Caki2 (cell line): ENCODE measurements at regions not wholly inside any gene's neighbourhood (a gene's known extent, or its start where the extent isn't known, plus 50 kb on each side); places are given as distances from the start of the nearest gene placed in this dataset.
"Not testable (repeated sequence)": the region's sequence is repeated elsewhere in the genome, so short reads cannot be mapped to it uniquely, and the experiment has no call there.

Experiments
- DNase-seq: peaks from one replicate; pipeline ENCODE4 v3.0.0-alpha.2; 2015; ENCODE audit warnings: low read depth
- in situ Hi-C: cut with HindIII; loops from 2 replicates; pipeline ENCODE4 v1.10.0; 2016; ENCODE audit warnings: low sequenced_read_pairs, low pct_unique_long_range_greater_than_20kb, mixed read lengths

GRCh38 chr10:38354410-38354809 is 260.3 kb downstream of the ZNF37A start:
- DNase-seq, result peak; percentile 39

DNA sequence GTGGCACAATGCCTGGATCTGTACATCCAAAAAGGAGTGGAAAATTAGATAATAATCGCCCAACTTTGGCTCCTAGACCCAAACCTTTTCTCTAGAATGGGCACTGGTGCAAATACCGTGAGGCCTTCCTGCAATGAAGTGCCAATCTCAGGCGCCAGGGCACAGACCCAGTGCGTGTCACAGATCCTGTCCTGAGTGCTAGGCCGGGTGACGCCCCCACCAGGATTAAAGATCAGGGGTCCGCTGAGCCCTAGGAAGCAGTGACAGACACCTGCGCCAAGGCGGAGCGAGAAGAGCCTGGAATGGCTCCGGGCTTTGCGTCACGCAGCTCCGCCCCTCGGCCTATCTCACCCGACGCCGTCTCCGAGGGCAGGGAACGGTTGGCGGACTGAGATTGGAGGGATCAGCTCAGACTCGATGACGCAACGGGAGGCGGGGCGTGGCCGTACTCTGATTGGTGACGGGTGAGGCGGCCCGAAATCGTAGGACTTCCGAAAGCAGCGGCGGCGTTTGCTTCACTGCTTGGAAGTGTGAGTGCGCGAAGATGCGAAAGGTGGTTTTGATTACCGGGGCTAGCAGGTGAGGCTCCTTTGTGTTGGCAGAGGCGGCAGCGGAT is 261.9 kb downstream of the ZNF37A start:
- in situ Hi-C loops, result not testable (repeated sequence)
- DNase-seq, result peak; percentile 81

More at GRCh38 chr10:38354410-38354809, 260.3 kb downstream of the ZNF37A start:
- in situ Hi-C loops, result not testable (repeated sequence)

DNA sequence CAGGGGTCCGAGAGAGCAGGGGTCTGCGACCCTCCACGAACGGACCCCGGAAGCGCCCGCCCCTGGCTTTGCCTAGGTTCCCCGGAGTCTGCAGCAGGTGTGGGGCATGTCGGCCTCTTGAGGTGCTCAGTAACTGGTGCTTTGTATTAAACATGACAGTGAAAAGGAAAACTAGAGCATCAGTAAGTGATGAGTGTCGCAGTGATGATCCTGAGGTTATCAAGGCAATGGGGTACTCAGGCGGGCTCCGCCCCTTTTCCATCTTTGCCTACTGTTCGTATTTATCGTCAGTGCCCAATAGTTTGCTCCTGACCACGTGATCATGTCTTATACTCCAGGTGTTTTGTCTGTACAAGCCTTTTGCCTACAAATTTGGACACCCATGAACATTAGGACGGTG is 262.4 kb downstream of the ZNF37A start:
- DNase-seq, result peak; percentile 8
- in situ Hi-C loops, result not testable (repeated sequence)

DNA sequence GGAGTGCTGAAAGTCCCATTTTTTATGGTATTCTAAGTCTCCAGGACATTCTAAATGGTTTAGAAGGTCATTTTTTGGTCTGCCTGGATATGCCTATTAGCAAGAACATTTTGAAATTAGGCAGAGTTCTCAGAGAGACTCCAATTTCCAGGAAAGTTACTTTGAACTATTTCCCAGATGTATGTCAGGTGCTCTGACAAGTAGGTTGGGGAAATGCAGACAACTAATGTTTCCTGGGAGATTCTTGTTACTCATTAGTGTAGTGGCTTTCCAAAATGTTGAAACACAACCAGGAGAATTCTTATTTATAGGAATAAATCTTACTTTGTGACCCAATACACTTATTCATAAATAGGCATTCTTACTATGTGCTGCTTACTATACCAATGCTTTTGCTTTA is 268.4 kb downstream of the ZNF37A start:
- DNase-seq, in situ Hi-C loops: not testable (repeated sequence)

DNA sequence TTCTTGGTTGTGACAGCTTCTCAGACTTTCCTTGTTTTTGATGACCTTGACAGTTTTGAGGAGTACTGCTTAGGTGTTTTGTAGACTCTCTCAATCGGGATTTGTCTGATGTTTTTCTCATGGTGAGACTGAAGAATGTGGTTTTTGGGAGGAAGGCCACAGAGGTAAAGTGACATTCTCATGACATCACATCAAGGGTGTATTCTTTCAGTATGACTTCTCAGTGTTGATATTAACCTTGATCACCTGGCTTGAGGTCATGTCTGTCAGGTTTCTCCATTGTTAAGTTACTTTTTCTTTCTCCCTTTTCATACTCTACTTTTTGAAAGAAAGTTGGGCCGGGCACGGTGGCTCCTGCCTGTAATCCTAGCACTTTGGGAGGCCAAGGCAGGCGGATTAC is 269.9 kb downstream of the ZNF37A start:
- in situ Hi-C loops, DNase-seq: not testable (repeated sequence)

DNA sequence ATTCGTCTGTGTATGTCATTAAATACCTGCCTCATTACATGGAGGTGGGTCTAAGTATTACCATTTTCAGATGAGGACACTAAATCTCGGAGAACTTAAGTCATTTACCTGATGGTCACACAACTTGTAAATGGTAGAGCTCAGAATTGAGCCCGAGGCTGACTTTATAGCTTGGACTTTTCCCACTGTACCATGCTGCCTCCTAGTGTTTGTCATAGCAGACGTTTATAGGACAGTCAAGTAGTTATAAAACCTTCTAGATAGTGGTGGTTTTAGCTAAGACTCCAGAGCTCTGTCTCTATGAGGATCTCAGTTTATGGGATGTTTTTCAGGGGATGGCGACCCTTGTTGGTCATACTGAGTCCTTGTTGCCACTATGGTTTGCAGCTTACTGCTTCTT is 271.8 kb downstream of the ZNF37A start:
- DNase-seq, in situ Hi-C loops: not testable (repeated sequence)

- DNase-seq, in situ Hi-C loops: not testable (repeated sequence)
Observed at GRCh38 chr10:38383800-38384199, 289.7 kb downstream of the ZNF37A start.

GRCh38 chr10:38386869-38387268 is 292.7 kb downstream of the ZNF37A start:
- DNase-seq, in situ Hi-C loops: not testable (repeated sequence)

- DNase-seq, result peak; percentile 27
- in situ Hi-C loops, result not testable (repeated sequence)
Observed at GRCh38 chr10:38390725-38391124, 296.6 kb downstream of the ZNF37A start.

GRCh38 chr10:38395465-38395864 is 301.3 kb downstream of the ZNF37A start:
- DNase-seq, in situ Hi-C loops: not testable (repeated sequence)

DNA sequence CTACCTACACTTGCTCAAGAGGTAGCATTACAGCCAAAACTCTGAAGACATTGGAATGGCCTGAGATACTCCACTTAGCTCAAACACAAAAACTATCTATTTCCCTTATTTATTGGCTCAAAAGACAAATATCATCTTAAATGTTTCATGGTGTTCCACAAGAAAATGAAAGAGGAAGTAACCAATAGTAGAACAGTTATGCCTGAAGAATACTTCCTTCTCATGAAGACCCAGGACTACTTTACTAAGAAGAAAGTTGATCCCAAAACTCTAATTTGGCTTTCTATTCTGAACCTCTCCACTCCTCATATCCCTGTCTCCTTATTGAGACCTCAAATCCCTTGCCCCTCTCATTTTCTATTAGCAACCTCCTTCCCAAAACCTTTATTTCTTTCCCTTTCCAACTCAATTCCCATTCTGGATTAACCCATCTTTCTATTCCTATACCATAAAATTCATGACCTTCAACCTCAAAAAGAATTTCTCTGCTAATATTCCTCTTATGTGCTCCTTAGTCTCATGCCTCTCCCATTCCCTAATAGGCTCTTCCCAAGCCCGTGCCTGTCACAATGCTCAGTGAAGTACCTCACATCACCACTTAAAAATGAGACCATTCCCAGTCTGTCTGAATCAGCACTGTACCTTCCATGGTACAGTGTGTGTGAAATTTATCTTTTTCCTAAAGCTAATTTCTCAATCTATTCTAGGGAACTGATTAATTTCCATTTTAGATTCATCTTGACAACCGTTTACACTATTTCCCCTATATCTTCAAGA is 302.2 kb downstream of the ZNF37A start:
- not testable (repeated sequence) for DNase-seq

GRCh38 chr10:38401565-38401964 is 307.4 kb downstream of the ZNF37A start:
- DNase-seq, in situ Hi-C loops: not testable (repeated sequence)

More for the DNA sequence above, 302.2 kb downstream of the ZNF37A start:
- in situ Hi-C loops, result not testable (repeated sequence)

DNA sequence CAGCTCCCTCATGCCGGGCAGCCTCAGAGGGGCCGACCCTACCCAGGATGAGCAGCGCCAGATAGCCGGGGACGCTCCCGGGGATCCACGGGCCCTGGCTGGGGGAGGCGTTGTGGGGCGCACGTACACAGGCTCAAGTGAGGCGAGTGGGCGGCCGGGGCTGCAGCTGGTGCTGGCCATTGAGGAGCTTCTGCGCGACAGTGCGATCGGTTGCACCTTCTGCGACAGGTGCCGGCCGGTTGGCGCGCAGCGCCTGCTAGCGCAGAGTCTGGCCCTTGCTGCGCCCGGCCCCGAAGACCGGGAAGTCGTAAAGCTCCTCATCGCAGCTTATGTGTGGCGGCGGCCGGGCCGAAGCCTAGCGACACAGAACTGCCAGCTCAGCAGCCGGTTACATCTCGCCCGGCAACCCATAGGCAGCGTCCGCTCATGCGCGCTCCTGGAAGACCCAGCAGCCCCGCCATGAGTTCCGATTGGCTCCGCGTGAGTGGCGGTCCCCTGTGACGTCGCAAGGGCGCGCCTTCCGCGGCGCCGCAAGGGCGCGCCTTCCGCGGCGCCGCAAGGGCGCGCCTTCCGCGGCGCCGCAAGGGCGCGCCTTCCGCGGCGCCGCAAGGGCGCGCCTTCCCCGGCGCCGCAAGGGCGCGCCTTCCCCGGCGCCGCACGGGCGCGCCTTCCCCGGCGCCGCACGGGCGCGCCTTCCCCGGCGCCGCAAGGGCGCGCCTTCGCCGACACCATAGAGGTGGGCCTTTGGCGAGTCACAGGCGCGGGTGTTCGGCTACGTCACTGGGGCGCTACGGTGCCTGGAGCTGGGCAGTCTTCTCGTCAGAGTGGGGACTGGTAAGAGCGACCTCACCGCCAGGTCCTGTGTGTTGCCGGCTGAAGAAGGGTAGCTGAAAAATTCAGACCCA is 308.6 kb downstream of the ZNF37A start:
- DNase-seq, result peak; percentile 93
- in situ Hi-C loops, result not testable (repeated sequence)

DNA sequence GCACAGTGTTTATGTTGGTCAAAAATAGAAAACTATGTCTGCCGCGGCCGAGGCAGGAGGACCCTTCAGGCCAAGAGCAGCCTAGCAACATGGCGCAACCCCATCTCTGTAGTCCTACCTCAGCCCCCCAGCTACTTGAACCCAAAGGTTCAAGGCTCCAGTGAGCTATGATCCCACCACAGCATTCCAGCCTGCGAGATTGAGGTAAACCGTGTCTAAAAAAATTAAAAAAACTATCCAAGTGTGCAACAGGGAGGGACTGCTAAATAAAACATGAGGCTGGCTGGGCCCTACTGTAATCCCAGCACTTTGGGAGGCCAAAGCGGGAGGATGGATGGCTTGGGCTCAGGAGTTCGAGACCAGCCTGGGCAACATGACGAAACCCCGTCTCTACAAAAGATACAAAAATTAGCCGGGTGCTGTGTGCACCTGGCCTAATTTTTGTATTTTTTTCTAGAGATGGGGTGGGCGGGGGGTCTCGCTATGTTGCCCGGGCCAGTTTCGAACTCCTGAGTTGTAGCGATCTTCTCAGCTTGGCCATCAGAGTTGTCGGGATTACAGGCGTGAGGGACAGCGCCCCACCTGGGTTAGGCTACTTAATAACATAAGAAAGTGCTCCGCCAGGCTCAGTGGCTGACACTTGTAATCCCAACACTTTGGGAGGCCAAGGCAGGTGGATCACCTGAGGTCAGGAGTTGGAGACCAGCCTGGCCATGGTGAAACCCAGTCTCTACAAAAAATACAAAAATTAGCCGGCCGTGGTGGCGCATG is 309.4 kb downstream of the ZNF37A start:
- peak; percentile 68 for DNase-seq
- in situ Hi-C loops, result not testable (repeated sequence)

- DNase-seq, in situ Hi-C loops: not testable (repeated sequence)
Observed at GRCh38 chr10:38423634-38424033, 329.5 kb downstream of the ZNF37A start.

- DNase-seq, in situ Hi-C loops: not testable (repeated sequence)
Observed at GRCh38 chr10:38430242-38430641, 336.1 kb downstream of the ZNF37A start.

- DNase-seq, in situ Hi-C loops: not testable (repeated sequence)
Observed at GRCh38 chr10:38437359-38437758, 343.2 kb downstream of the ZNF37A start.
